Activated naive CD4-positive, alpha-beta T cell treated with anti-CD3 and anti-CD28 coated beads for 36 hours (primary cell): ENCODE measurements at regions not wholly inside any gene's neighbourhood (a gene's known extent, or its start where the extent isn't known, plus 50 kb on each side); places are given as distances from the start of the nearest gene placed in this dataset.
"Not testable (repeated sequence)": the region's sequence is repeated elsewhere in the genome, so short reads cannot be mapped to it uniquely, and the experiment has no call there.

Experiments used
- CTCF ChIA-PET: fragments of 350-600 bp; sonication (Branson Sonifier 250); formaldehyde crosslinking; loops from one replicate; lab custom pipeline; 2021; ENCODE audit warnings: antibody characterized with exemption; lab: Charles Lee
- DNase-seq: peaks from one replicate; pipeline ENCODE4 v3.0.0-alpha.2; 2020
- H3K27ac Mint-ChIP-seq: one replicate; pipeline ENCODE4 v1.8.0; 2021; ENCODE audit warnings: mild to moderate bottlenecking, mixed read lengths
- H3K27me3 Mint-ChIP-seq: one replicate; pipeline ENCODE4 v1.8.0; 2021; ENCODE audit warnings: low read depth, mixed read lengths
- H3K36me3 Mint-ChIP-seq: one replicate; pipeline ENCODE4 v1.8.0; 2021; ENCODE audit warnings: low read depth, mixed read lengths
- H3K4me1 Mint-ChIP-seq: one replicate; pipeline ENCODE4 v1.8.0; 2021; ENCODE audit warnings: low read depth, mixed read lengths
- H3K4me3 Mint-ChIP-seq: one replicate; pipeline ENCODE4 v1.8.0; 2021; ENCODE audit warnings: mild to moderate bottlenecking, moderate library complexity, mixed read lengths
- H3K9me3 Mint-ChIP-seq: one replicate; pipeline ENCODE4 v1.8.0; 2021; ENCODE audit warnings: mixed read lengths
- intact Hi-C: fragments of 100-400 bp; cut with micrococcal nuclease; formaldehyde crosslinking; loops from one replicate; pipeline ENCODE4 v1.15.1; 2023

DNA sequence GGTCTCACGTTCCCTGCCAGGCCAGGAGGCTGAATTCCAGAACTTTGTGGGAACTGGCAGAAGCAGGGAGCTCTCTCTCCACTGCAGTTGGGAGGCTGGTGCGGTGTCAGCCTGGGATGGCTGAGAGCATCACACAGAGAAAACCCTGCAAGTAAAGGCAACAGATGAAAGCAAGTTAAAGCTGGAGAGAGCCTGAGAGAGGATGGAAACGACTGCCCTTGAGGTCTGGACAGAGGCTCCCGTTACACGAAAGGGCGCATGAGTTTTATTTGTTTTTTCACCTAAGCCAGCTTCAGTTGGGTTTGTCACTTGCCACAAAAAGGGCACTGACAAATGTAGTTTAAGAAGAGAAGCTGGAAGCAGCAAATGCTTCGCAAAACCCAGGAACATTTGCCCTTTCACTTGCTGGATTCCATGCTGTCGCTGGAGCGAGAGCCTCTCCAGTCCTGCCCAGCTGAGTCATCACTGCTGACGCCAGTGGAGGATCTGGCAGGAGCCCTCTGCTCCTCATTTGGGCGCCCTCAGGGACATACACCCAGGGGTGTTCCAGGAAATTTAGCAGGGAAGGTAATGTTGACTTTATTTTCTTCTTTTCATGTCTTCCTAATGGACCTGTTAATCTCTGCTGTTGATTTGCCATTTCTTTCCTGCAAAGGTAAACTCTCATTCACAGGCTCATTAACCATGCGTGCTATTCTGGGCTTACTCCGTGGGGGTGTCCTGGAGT lies 308.8 kb upstream of the SFSWAP start:
- intact Hi-C loops, H3K36me3 Mint-ChIP-seq, H3K4me1 Mint-ChIP-seq, H3K27ac Mint-ChIP-seq, CTCF ChIA-PET, H3K4me3 Mint-ChIP-seq, DNase-seq, H3K27me3 Mint-ChIP-seq: not testable (repeated sequence)
- H3K9me3 Mint-ChIP-seq, result peaks cover 12% of the 10 kb centered on the region

- H3K4me1 Mint-ChIP-seq, result no peaks in the 10 kb centered on the region
- no peak overlapping the region for H3K4me3 Mint-ChIP-seq
- peaks cover 11% of the 10 kb centered on the region for H3K9me3 Mint-ChIP-seq
- DNase-seq, result no peak
- intact Hi-C loops, result no loop called here
- H3K36me3 Mint-ChIP-seq, result no peaks in the 10 kb centered on the region
- peaks cover 2% of the 10 kb centered on the region for H3K27me3 Mint-ChIP-seq
- no peak overlapping the region for H3K27ac Mint-ChIP-seq
- CTCF ChIA-PET, result no interaction called here
Measured at GRCh38 chr12:131402781-131403396, 308.0 kb upstream of the SFSWAP start.

- H3K4me1 Mint-ChIP-seq, result no peaks in the 10 kb centered on the region
- no peak for DNase-seq
- no peak overlapping the region for H3K27ac Mint-ChIP-seq
- peaks cover 2% of the 10 kb centered on the region for H3K27me3 Mint-ChIP-seq
- intact Hi-C loops, result no loop called here
- CTCF ChIA-PET, result no interaction called here
- H3K36me3 Mint-ChIP-seq, result no peaks in the 10 kb centered on the region
- peaks cover 3% of the 10 kb centered on the region for H3K9me3 Mint-ChIP-seq
- no peak overlapping the region for H3K4me3 Mint-ChIP-seq
Measured at GRCh38 chr12:131403676-131404075, 307.2 kb upstream of the SFSWAP start.

DNA sequence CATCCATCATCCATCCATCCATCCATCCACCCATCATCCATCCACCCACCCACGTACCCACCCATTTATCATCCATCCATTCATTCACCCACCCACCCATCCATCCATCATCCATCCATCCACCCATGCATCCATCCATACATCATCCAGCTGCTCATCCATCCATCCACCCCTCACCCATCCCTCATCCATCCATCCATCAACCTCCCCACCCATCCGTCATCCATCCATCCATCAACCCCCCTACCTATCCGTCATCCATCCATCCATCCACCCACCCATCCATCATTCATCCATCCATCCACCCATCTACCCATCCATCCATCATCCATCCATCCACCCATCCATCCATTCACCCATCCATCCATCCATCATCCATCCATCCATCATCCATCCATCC lies 306.2 kb upstream of the SFSWAP start:
- CTCF ChIA-PET, result no interaction called here
- peaks cover 2% of the 10 kb centered on the region for H3K27me3 Mint-ChIP-seq
- no peaks in the 10 kb centered on the region for H3K4me1 Mint-ChIP-seq
- intact Hi-C loops, result no loop called here
- no peak for DNase-seq
- no peak overlapping the region for H3K4me3 Mint-ChIP-seq
- H3K9me3 Mint-ChIP-seq, result no peaks in the 10 kb centered on the region
- H3K27ac Mint-ChIP-seq, result no peak overlapping the region
- no peaks in the 10 kb centered on the region for H3K36me3 Mint-ChIP-seq

DNA sequence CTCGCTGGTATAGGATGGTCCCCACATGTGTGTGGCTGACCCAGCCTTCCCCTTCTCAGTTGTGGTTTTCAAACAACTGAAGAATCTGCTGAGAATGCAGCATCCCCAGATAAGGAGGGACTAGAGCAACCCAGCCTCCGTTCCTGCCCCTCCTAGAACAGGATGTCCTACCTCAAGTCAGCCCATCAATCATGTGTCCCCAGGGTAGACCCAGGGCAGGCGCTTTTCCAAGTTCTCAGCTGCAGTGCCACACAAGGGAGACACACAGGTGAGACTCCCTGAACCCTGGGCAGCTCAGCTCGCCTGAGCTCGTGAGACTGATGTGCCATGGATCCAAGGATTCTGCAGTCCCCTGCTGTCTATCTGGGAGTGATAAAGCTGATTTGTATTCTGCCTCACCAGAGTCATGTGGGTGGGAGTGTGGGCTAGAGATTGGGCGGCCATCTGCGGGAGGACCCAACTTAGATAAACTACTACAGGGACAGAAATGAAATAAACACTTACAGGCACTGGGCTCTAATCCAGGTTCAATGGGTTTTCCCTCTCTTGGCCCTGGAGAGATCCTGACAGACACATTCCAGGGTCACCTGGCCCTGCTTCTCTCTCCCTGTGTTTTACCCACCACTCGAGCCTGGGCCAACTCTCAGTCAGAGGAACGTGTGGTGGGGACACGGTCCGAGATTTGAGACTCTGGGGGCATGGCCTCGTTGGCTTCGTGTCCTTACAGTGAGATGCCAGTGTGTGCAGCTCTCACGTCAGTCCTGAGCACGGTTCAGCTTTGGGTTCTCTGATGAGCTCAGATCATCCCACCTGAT lies 303.5 kb upstream of the SFSWAP start:
- CTCF ChIA-PET, result no interaction called here
- Mint-ChIP-seq H3K36me3 (no peaks in the 10 kb centered on the region), H3K27me3 (peaks cover 2% of the 10 kb centered on the region), H3K4me3 (no peak overlapping the region), H3K9me3 (no peaks in the 10 kb centered on the region), H3K4me1 (no peaks in the 10 kb centered on the region), H3K27ac (no peak overlapping the region)
- no peak for DNase-seq
- intact Hi-C loops, result no loop called here

DNA sequence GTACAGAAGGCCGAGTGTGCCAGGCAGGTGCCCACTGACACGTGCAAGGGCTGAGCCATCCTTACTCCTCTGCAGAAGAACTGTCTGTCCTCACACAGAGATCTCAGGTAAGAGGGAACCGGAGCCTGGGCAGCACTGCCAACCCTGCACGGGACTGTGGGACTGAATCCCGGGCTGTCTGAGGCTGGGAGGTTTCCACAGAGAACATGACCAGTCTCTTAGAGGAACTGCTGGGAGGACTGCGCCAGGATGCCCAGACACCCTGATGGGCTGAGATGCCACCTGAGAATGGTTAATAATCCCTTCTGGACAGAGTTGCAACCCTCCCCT lies 302.9 kb upstream of the SFSWAP start:
- H3K4me3 Mint-ChIP-seq, result no peak overlapping the region
- CTCF ChIA-PET, result no interaction called here
- DNase-seq, result no peak
- H3K36me3 Mint-ChIP-seq, result no peaks in the 10 kb centered on the region
- H3K4me1 Mint-ChIP-seq, result no peaks in the 10 kb centered on the region
- intact Hi-C loops, result no loop called here
- H3K9me3 Mint-ChIP-seq, result no peaks in the 10 kb centered on the region
- peaks cover 2% of the 10 kb centered on the region for H3K27me3 Mint-ChIP-seq
- H3K27ac Mint-ChIP-seq, result no peak overlapping the region

GRCh38 chr12:131408484-131408883 lies 302.4 kb upstream of the SFSWAP start:
- H3K9me3 Mint-ChIP-seq, result no peaks in the 10 kb centered on the region
- CTCF ChIA-PET, result no interaction called here
- no peaks in the 10 kb centered on the region for H3K4me1 Mint-ChIP-seq
- peaks cover 2% of the 10 kb centered on the region for H3K27me3 Mint-ChIP-seq
- no peak overlapping the region for H3K27ac Mint-ChIP-seq
- DNase-seq, result no peak
- H3K36me3 Mint-ChIP-seq, result no peaks in the 10 kb centered on the region
- H3K4me3 Mint-ChIP-seq, result no peak overlapping the region
- intact Hi-C loops, result no loop called here

DNA sequence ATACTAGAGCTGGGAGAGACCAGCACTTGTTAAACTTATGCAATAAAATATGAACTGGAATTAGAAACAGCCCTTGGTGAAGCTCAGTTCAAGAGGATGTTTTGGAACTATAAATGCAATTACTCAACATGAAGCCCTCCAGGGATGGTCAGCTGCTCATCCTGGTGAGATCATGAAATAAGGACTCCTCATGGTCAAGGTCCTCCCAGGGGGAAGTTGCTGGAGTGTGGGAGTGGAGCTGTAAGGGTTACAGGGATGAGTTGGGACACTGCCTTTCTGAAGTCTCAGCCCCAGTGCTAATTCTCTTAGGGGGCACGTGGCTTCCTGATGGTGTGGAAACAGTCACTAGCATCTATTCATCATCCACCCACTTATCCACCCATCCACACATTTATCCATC lies 301.7 kb upstream of the SFSWAP start:
- peaks cover 2% of the 10 kb centered on the region for H3K27me3 Mint-ChIP-seq
- DNase-seq, result no peak
- CTCF ChIA-PET, result no interaction called here
- H3K9me3 Mint-ChIP-seq, result no peaks in the 10 kb centered on the region
- H3K36me3 Mint-ChIP-seq, result no peaks in the 10 kb centered on the region
- intact Hi-C loops, result no loop called here
- H3K27ac Mint-ChIP-seq, result no peak overlapping the region
- H3K4me1 Mint-ChIP-seq, result no peaks in the 10 kb centered on the region
- H3K4me3 Mint-ChIP-seq, result no peak overlapping the region

- CTCF ChIA-PET, H3K4me1 Mint-ChIP-seq, intact Hi-C loops, H3K27ac Mint-ChIP-seq, H3K4me3 Mint-ChIP-seq, DNase-seq, H3K36me3 Mint-ChIP-seq, H3K27me3 Mint-ChIP-seq, H3K9me3 Mint-ChIP-seq: not testable (repeated sequence)
Measured at GRCh38 chr12:131411827-131412226, 299.1 kb upstream of the SFSWAP start.

DNA sequence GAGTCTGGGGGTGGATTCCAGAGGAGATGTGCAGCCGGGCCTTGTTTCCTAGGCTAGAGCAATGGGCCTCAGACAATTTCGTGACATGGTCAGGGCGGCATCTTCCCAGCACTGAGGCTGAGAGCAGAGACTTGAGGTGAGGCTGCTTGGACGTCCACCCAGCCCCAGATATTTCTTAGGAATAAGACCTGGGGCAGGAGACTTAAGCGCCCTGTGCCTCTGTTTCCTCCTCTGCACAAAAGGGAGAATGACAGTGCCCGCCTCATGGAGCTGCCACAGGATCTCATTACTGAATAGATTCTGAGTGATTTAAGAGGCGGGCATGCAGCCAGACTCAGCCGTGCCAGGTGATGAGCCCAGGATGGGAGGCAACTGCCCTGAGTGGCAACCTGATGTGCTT lies 297.9 kb upstream of the SFSWAP start:
- Mint-ChIP-seq H3K27me3 (no peaks in the 10 kb centered on the region), H3K36me3 (no peaks in the 10 kb centered on the region), H3K9me3 (no peaks in the 10 kb centered on the region), H3K27ac (no peak overlapping the region), H3K4me3 (no peak overlapping the region), H3K4me1 (no peaks in the 10 kb centered on the region)
- intact Hi-C loops, result no loop called here
- no peak for DNase-seq
- CTCF ChIA-PET, result no interaction called here

DNA sequence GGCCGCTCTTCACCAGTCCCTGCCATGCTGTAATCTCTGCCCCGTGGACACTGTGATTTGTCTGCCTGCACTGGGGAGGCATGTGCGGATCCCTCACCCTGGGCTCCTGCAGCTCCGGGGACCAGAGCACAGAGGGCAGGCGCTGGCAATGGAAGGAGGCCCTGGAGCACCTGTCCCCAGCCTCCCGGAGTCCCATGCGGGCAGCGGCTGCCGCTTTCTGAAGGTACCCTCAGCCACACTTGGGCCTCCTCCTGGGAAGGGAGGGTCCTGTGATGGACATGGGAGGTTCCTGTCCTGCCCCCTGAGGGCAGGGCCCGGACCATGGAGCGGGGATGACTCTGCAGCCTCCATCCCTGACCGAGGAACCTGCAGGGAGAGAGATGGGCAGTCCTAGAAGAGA lies 297.4 kb upstream of the SFSWAP start:
- Mint-ChIP-seq H3K4me3 (no peak overlapping the region), H3K9me3 (no peaks in the 10 kb centered on the region), H3K27me3 (no peaks in the 10 kb centered on the region), H3K27ac (no peak overlapping the region), H3K36me3 (no peaks in the 10 kb centered on the region), H3K4me1 (no peaks in the 10 kb centered on the region)
- CTCF ChIA-PET, result no interaction called here
- intact Hi-C loops, result no loop called here
- DNase-seq, result no peak

GRCh38 chr12:131414155-131414922 lies 296.6 kb upstream of the SFSWAP start:
- H3K27me3 Mint-ChIP-seq, H3K36me3 Mint-ChIP-seq, intact Hi-C loops, H3K4me1 Mint-ChIP-seq, CTCF ChIA-PET, H3K9me3 Mint-ChIP-seq, DNase-seq, H3K27ac Mint-ChIP-seq, H3K4me3 Mint-ChIP-seq: not testable (repeated sequence)
